ENCODE measurements at regions not wholly inside any gene's neighbourhood (a gene's known extent, or its start where the extent isn't known, plus 50 kb on each side); places are given as distances from the start of the nearest gene placed in this dataset.
"Not testable (repeated sequence)": the region's sequence is repeated elsewhere in the genome, so short reads cannot be mapped to it uniquely, and the experiment has no call there.

- DNase-seq, result no peak
Observed at GRCh38 chr13:65292488-65292901, 1937.6 kb downstream of the PCDH9 start.

DNA sequence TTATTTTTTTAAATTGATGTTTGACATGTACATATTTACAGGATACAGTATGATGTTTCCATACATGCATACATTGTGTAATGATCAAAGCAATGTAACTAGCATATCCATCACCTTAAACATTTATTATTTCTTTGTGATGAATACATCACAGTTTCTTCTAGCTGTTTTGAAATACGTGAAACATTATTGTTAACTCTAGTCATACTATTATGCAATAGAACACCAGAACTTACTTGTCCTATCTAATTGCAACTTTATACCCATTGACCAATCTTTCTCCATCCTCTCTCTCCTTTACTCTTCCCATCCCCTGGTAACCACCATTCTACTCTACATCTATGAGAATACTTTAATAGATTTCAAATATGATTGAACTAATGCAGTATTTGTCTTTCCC is 1942.7 kb downstream of the PCDH9 start:
- DNase-seq, result no peak

DNA sequence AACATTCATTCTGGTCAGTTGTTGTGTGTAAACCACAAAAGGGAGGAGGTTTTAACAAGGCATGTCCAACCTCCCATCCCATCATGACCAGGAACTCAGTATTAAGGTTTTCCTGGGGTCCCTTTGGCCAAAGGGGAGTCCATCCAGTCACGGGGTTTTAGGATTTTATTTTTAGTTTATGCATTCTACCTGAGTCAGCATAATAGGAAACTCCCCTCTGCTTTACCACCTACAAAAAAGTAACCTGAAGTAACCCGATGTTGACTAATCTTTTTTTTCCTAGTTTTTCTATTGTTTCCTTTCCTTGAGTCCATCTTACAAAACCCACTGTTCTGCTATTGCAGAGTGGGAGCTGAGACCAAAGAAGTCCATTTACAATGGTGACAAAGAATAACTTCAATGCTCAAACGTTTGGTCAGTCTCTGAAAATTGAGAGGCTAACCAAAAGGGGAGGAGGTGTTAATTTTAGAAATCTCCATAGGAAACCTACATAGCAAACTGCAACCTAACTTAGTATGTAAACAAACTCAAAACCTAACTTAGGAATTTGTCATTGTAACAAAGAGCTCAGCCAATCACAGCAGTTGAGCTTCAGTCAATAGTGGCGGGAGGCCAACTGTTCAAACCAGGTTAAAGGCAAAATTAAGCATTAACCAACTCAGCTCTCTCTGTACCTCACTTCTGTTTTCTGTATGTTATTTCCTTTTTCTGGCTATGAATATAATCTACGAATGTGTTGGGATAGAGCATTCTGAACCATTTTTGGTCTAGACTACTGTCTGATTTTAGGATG is 1954.1 kb downstream of the PCDH9 start:
- no peak for DNase-seq

GRCh38 chr13:65275108-65275507 is 1955.0 kb downstream of the PCDH9 start:
- DNase-seq, result no peak

- DNase-seq, result not testable (repeated sequence)
Observed at GRCh38 chr13:65273811-65274420, 1956.2 kb downstream of the PCDH9 start.

GRCh38 chr13:65268009-65268408 is 1962.1 kb downstream of the PCDH9 start:
- no peak for DNase-seq

GRCh38 chr13:65265988-65266387 is 1964.1 kb downstream of the PCDH9 start:
- no peak for DNase-seq

GRCh38 chr13:65264066-65264465 is 1966.1 kb downstream of the PCDH9 start:
- no peak for DNase-seq

GRCh38 chr13:65260946-65261891 is 1968.9 kb downstream of the PCDH9 start:
- no peak for DNase-seq

DNA sequence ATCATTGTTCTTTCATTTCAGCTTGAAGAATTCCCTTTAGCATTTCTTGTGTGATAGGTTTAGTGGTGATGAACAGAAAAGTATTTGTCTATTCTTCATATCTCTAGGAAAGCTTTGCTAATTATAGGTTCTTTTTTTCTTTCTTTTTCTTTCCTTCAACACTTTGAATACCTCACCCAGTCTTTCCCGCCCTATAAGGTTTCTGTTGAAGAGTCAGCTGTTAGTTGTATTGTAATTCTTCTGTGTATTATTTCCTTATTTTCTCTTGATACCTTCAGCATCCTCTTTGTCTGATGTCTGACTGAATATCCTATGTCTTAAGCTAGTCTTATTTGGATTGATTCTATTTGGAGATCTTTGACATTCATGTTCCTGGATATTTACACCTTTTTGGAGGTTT is 1989.4 kb downstream of the PCDH9 start:
- no peak for DNase-seq

DNA sequence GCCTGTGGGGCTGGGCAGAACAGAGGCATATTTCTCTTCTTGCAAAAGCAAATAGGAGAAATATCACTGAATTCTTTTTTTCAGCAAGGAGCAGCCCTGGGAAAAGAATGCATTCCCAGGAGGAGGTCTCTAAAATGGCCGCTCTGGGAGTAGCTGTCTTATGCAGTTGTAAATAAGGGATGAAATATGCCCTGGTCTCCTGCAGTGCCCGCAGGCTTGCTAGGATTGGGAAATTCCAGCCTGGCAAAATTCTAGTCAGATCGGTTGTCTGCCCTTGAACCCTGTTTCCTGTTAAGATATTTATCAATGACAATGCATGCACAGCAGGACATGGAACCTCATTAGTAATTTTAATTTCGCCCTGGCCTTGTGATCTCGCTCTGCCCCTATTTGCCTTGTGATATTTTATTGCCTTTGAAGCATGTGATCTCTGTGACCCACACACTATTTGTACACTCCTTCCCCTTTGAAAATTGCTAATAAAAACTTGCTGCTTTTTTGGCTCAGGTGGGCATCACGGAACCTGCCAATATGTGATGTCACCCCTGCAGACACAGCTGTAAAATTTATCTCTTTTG is 1993.2 kb downstream of the PCDH9 start:
- no peak for DNase-seq

GRCh38 chr13:65217471-65217995 is 2012.6 kb downstream of the PCDH9 start:
- DNase-seq, result no peak

DNA sequence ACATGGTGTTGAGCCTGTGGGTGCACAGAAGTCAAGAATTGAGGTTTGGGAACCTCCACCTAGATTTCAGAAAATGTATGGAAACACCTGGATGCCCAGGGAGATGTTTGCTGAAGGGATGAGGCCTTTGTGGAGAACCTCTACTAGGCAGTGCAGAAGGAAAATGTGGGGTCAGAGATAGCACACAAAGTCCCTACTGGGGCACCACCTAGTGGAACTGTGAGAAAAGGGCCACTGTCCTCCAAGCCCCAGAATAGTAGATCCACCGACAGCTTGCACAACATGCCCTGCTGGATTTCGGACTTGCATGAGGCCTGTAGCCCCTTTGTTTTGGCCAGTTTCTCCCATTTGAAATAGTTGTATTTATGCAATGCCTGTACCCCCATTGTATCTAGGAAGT is 2027.3 kb downstream of the PCDH9 start:
- DNase-seq, result not testable (repeated sequence)

- no peak for DNase-seq
Observed at GRCh38 chr13:65188721-65189120, 2041.4 kb downstream of the PCDH9 start.

DNA sequence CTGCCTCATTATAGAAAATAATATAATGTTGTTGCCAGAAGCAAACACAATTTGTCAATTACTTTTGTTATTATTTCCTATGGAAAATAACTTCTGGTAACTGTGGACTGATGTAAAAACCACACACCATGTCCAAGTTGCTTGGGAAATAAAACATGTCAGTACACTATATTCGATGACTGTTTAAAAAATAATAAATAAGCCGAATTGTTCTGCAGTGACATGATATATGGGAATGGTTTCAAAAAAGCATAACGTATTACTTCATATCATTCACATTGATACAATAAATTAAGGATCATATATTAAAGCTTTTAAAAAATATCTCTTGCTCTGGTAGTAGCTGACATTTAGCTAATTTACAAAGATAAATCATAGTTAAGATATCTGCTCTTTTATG is 2062.1 kb downstream of the PCDH9 start:
- no peak for DNase-seq

- no peak for DNase-seq
Observed at GRCh38 chr13:65166675-65167074, 2063.5 kb downstream of the PCDH9 start.

GRCh38 chr13:65159803-65160202 is 2070.3 kb downstream of the PCDH9 start:
- DNase-seq, result no peak

DNA sequence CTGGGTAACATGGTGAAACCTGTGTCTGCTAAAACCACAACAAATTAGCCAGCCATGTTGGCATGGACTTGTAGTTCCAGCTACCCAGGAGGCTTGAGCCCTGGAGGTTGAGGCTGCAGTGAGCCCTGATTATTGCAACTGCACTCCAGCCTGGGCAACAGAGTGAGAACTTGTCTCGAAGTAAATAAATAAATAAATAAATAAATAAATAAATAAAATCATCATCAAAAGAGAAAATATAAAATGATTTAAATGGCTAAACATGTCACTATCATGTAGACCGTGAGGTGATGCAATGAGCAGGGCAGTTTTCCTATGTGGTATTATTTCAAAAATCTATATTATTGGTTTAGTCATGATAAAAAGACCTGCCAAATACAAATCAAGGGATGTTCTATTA is 2074.3 kb downstream of the PCDH9 start:
- no peak for DNase-seq

DNA sequence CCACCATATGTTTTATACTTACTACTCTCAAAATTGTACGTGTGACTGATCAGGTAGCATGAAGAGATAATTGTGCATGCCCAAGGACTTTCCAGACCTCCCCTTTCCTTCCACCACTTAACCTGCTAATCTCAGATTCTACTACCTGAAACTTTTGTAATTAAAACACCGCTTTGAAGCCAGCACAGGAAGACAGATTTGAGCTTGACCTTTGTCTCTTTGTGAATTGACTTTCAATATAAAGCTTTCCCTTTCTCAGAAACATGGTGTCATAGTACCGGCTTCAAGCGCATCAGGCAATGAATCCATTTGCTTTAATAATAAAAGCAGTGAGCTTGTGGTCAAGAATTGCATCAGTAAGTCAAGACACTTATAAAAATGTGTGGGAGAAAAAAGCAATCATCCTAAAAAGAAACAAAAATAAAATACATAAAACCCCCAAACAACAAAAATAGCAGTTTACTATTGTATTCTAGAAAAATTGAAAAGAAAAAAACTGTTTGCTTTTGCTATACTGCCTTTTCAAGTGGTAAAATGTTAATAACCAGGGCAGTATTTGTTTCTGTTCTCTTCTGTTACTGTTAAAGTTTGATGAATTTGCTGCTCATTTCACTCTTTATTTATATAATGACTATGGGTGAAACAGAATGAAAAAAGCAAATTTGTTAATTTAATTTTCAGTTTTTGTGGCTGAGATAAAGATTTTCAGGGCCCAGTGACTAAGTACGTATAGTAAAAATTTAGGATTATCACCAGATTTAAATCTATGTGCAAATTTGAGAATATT is 2075.3 kb downstream of the PCDH9 start:
- DNase-seq, result no peak

GRCh38 chr13:65149687-65150086 is 2080.4 kb downstream of the PCDH9 start:
- no peak for DNase-seq

DNA sequence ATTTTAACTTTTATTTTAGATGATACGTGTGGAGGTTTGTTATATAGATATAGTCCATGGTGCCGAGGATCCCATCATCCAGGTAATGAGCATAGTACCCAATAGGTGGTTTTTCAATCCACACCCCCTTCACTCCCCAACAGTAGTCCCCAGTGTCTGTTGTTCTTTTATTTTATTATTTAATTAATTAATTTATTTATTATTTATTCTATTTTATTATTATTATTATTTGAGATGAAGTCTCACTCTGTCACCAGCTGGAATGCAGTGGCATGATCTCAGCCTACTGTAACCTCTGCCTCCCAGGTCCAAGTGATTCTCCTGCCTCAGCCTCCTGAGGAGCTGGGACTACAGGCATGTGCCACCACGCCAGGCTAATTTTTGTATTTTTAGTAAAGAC is 2086.2 kb downstream of the PCDH9 start:
- DNase-seq, result no peak

GRCh38 chr13:65133094-65133493 is 2097.0 kb downstream of the PCDH9 start:
- no peak for DNase-seq

Measured in right kidney (tissue), 1 donor.